IPS-NIHi11 (cell line): ENCODE measurements at regions not wholly inside any gene's neighbourhood (a gene's known extent, or its start where the extent isn't known, plus 50 kb on each side); places are given as distances from the start of the nearest gene placed in this dataset.

ENCODE experiments used
- DNase-seq: peaks from one replicate; pipeline ENCODE4 v3.0.0; 2012; ENCODE audit warnings: mixed read lengths, low spot score

- no peak for DNase-seq
Observed at GRCh38 chr6:15044146-15044882, 201.6 kb upstream of the JARID2 start.

- no peak for DNase-seq
Observed at GRCh38 chr6:15044948-15045347, 200.9 kb upstream of the JARID2 start.

- DNase-seq, result no peak
Observed at GRCh38 chr6:15046751-15047150, 199.1 kb upstream of the JARID2 start.

DNA sequence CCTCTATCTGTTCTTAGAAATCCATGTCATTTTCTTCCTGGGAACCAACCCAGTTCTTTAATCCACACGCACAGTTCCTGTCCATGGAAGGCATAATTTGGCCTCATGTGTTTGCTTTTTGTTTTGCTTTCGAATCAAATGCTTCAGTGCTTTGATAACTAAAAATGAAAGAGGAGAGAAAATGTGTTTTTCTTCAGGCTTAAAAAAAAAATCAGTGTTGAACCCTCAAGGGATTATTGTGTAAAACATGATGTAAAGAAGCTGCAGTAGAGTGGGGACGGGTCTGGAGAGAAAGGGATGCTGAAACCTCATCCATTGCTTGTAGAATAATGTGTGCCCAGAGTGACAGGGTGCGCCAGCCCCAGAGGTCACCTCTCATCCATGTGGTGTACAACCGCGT lies 197.5 kb upstream of the JARID2 start:
- no peak for DNase-seq

GRCh38 chr6:15058200-15059061 lies 187.4 kb upstream of the JARID2 start:
- no peak for DNase-seq

DNA sequence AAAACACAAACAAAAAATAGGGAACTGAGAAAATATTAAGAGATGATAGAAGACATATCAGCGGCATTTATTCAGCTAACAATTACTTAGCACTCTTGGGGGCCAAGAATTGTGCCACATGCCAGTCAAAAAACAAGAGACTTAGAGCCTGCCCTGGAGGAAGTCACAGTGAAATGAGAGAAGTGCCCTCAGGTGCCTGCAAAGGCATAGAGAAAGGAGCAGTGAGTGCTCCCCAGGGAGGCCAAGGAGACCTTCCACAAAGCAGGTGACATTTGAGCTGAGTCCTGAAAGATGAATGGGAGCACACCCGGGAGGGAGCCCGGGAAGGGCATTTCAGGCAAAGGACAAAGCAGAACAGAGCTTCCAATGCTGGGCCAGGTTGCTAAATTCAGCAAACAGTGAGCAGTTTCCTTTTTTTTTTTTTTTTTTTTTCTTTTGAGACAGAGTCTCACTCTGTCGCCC lies 184.7 kb upstream of the JARID2 start:
- DNase-seq, result peak; percentile 35

- no peak for DNase-seq
Observed at GRCh38 chr6:15061908-15062515, 183.9 kb upstream of the JARID2 start.

GRCh38 chr6:15062516-15063252 lies 183.2 kb upstream of the JARID2 start:
- no peak for DNase-seq

DNA sequence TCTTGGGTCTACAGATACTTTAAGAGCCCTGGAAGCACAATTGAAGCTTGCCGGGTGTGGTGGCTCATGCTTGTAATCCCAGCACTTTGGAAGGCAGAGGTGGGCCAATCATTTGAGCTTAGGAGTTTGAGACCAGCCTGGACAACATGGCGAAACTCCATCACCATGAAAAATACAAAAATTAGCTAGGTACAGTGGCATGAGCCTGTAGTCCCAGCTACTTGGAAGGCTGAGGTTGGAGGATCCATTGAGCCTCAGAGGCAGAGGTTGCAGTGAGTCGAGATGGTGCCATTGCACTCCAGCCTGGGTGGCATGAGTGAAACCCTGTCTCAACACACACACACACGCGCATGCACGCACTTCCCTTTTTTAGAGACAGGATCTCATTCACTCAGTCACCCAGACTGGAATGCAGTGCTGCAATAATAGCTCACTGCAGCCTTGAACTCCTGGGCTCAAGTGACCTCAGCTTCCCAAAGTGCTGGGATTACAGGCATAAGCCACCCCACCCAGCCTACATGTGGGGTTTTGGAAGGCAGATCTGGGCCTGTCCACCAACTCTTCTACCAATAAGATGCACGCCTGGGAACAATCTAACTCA lies 182.5 kb upstream of the JARID2 start:
- DNase-seq, result no peak

GRCh38 chr6:15065261-15065989 lies 180.4 kb upstream of the JARID2 start:
- DNase-seq, result no peak

DNA sequence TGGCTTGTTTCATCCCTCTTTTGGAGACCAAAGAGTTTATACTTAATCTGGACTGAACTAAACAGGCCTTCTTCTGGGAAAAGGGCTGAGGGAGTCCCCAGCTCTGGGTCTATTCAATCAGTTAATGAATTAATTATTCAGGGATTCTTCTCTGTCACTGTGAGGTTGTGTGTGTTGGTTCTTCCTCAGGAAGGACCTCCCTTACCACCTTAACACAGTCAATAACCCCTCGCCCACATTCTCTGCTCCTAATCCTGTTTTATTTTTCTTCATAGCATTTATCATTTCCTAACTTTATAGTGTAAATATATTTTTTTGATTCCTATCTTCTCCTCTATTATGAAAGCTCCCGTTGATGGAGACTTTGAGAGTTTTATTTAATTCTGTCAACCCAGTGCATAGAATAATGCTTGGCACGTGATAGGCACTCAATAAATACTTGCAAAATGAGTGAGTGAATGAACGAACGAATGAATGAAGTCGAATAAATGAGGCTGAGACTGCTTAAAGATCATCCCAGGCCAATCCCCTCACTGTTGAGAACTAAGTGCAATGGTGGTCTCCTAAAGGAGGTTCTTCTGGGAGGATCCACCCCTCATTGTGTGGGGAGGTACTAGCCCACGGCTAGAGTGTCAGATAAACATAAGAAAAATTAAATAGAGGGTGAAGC lies 179.6 kb upstream of the JARID2 start:
- no peak for DNase-seq

DNA sequence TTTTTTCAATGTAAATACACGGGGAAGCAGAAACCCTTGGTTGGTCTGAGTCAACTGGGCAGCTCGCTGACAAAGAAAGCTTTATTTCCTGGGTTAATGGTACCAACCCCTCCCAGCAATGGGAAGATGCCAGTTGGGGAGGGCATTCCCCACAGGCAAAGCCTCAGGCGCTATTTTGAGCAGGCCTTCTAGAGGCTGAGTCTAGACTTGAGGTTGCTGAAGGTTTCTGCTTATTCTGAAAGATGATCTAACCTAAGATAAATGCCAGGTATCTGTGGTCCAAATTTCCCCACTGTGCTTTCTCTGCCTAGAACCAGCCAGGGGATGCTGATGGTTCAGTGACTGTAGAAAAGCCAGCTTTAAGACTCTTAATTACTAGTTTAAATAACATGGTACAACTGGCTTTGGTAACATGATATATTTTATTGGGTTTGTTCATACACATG lies 172.5 kb upstream of the JARID2 start:
- no peak for DNase-seq

GRCh38 chr6:15073883-15074465 lies 171.9 kb upstream of the JARID2 start:
- DNase-seq, result no peak

DNA sequence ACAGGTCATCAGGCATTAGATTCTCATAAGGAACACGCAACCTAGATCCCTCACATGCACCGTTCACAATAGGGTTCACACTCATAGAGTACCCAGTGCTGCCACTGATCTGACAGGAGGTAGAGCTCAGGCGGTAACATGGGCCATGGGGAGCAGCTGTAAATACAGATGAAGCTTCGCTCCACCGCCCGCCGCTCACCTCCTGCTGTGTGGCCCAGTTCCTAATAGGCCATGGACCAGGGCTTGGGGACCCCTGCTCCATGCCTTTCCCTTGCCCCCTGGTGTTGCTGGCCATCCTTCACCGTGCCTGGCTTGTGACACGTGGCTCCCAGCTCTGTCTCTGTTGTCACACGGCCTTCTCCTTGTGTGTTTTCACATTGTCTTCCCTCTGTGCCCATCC lies 171.1 kb upstream of the JARID2 start:
- no peak for DNase-seq

- no peak for DNase-seq
Observed at GRCh38 chr6:15076565-15076964, 169.3 kb upstream of the JARID2 start.

GRCh38 chr6:15077006-15077405 lies 168.9 kb upstream of the JARID2 start:
- DNase-seq, result no peak

DNA sequence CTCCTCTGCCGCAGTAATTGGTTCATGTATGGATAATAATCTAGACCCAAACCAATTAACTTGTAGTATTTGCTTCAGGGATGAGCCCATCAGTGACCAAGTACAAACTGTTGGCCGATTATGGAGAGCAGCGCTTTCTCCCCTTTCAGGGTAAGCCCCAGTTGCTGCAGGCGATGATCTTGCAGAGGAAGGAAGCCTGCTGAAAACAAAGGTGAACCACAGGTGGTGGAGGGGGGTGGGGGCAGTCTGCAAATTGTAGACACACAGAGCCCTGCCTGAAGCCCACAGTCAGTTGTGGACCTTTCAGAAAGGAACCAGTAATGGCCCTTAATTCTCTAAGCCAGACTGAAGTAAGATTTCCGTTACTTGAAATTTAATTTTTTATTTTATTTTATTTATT lies 167.9 kb upstream of the JARID2 start:
- peak; percentile 88 for DNase-seq

DNA sequence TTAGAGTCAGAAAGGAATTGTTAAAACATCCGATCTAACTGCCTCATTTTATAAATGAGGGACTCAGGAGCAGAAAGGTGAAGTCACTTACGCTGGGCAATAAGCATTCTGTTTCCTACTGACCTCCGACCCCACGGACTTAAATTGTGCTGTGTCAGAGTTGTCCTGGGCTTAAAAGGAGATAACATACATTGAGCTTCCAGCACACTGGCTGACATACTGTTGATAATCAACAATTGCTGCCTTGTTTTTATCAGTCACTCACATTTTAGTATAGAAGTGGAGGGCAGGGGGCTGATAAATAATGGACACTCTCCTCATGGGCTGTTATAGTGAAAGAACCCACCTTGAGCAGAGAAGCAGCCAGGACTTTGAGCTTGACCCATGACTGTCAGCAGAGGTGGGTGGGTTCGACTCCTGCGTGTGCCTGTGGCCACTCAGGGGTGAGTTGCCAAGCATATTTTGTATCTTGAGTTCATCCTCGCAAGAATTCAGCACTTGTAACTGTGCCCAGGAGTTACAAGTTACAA lies 166.5 kb upstream of the JARID2 start:
- no peak for DNase-seq

DNA sequence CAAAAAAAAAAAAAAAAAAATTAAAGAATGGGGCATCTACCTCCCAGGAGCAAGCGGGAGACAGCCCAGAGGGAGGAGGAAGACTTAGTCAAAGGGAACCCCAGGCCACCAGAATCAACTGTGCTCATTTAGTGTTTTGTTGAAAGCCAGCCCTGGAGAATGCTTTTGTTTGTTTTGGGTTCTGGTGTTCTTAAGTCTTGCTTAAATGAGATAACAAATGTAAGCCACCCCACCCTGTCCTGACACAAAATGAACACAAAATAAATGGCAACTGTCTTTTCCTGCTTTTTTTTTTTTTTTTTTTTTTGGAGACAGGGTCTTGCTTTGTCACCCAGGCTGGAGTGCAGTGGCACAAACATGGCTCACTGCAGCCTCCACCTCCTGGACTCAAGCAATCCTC lies 165.0 kb upstream of the JARID2 start:
- DNase-seq, result no peak

DNA sequence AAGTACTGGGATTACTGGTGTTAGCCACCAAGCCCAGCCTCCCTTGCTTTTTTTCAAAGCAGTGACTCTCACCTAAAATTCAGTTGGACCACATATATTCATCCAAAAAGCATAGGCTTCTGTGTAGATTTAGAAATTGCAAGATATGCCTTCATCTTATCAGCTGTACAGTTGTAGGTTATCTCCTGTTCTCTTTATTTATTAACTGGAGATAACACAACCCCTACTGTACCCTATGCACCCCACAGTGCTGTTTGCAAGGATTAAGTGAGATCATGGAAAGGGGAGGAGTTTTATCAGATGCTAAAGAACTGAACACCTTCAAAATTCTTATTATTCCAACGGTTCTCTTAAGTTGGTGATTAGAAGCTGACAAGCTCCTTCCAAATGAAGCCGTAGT lies 164.4 kb upstream of the JARID2 start:
- no peak for DNase-seq
